IMR-90 (cell line): ENCODE measurements at regions not wholly inside any gene's neighbourhood (a gene's known extent, or its start where the extent isn't known, plus 50 kb on each side); places are given as distances from the start of the nearest gene placed in this dataset.

Source experiments
- ATAC-seq: fragments of 200-7000 bp; cut with Tn5 transposase; 2 replicates; pipeline ENCODE4 v1.9.1; 2020; ENCODE audit warnings: low read depth, mild to moderate bottlenecking, moderate library complexity
- BruUV-seq: library from RNA; stranded (reverse); fragments of 400-500 nt; replicated peaks from 2 replicates; lab custom pipeline; 2021; lab: Mats Ljungman, UMichigan
- CTCF ChIA-PET: fragments of 300-600 bp; formaldehyde crosslinking; extraction: SDS; loops from one replicate; lab custom pipeline; 2021; ENCODE audit warnings: antibody characterized with exemption; lab: Yijun Ruan, JAX
- POLR2A ChIA-PET: fragments of 300-600 bp; sonication (Branson Sonifier 250); formaldehyde crosslinking; loops from one replicate; lab custom pipeline; 2022; ENCODE audit warnings: antibody characterized with exemption; ENCODE audit not compliant: unreplicated experiment; lab: Charles Lee
- DNase-seq: peaks from one replicate; pipeline ENCODE4 v3.0.0; 2013
- H2AFZ ChIP-seq: replicated peaks from 2 replicates; pipeline ENCODE3; 2013; ENCODE audit warnings: low read length, mild to moderate bottlenecking; ENCODE audit not compliant: poor library complexity
- H2AK5ac ChIP-seq: 2 replicates; pipeline ENCODE4 v1.6.1; 2013; ENCODE audit warnings: low read depth, low read length, inconsistent platforms
- H2AK9ac ChIP-seq: replicated peaks from 2 replicates; pipeline ENCODE3; 2013; ENCODE audit warnings: mild to moderate bottlenecking, low read depth, low read length, moderate library complexity; ENCODE audit not compliant: poor library complexity
- H2BK120ac ChIP-seq: 2 replicates; pipeline ENCODE4 v1.6.1; 2013; ENCODE audit warnings: low read depth, low read length, inconsistent platforms
- H2BK15ac ChIP-seq: 3 replicates; pipeline ENCODE4 v1.6.1; 2013; ENCODE audit warnings: low read depth, low read length, inconsistent platforms
- H2BK20ac ChIP-seq: 2 replicates; pipeline ENCODE4 v1.6.1; 2013; ENCODE audit warnings: low read depth, mild to moderate bottlenecking, inconsistent platforms, low read length, moderate library complexity
- H2BK5ac ChIP-seq: 2 replicates; pipeline ENCODE4 v1.6.1; 2013; ENCODE audit warnings: mild to moderate bottlenecking, low read depth, low read length, inconsistent platforms; ENCODE audit not compliant: poor library complexity, severe bottlenecking
- H3K14ac ChIP-seq: replicated peaks from 2 replicates; pipeline ENCODE4 v1.6.1; 2013; ENCODE audit warnings: low read depth, low read length, inconsistent platforms
- H3K18ac ChIP-seq: 2 replicates; pipeline ENCODE4 v1.6.1; 2013; ENCODE audit warnings: low read depth, low read length, control low read depth
- H3K23ac ChIP-seq: 2 replicates; pipeline ENCODE4 v1.6.1; 2013; ENCODE audit warnings: low read depth, low read length, inconsistent platforms
- H3K27ac ChIP-seq: 2 replicates; pipeline ENCODE4 v1.5.1; 2013; ENCODE audit warnings: mild to moderate bottlenecking, control low read depth, low read length; ENCODE audit not compliant: insufficient read depth
- H3K27me3 ChIP-seq: 2 replicates; pipeline ENCODE4 v1.6.1; 2013; ENCODE audit warnings: low read length; ENCODE audit not compliant: control insufficient read depth, insufficient read depth
- H3K36me3 ChIP-seq: 2 replicates; pipeline ENCODE4 v1.6.1; 2013; ENCODE audit warnings: low read length, mixed read lengths; ENCODE audit not compliant: control insufficient read depth, insufficient read depth
- H3K4ac ChIP-seq: 2 replicates; pipeline ENCODE4 v1.6.1; 2013; ENCODE audit warnings: low read depth, low read length, inconsistent platforms
- H3K4me1 ChIP-seq: 2 replicates; pipeline ENCODE4 v1.6.1; 2013; ENCODE audit warnings: low read length, mixed read lengths; ENCODE audit not compliant: control insufficient read depth, insufficient read depth
- H3K4me2 ChIP-seq: 2 replicates; pipeline ENCODE4 v1.6.1; 2013; ENCODE audit warnings: low read depth, mild to moderate bottlenecking, control low read depth, low read length, moderate library complexity
- H3K4me3 ChIP-seq: 2 replicates; pipeline ENCODE4 v1.5.1; 2013; ENCODE audit warnings: low read depth, mild to moderate bottlenecking, control low read depth, low read length, moderate library complexity; ENCODE audit not compliant: insufficient read depth
- H3K56ac ChIP-seq: 2 replicates; pipeline ENCODE4 v1.6.1; 2013; ENCODE audit warnings: low read length, inconsistent platforms; ENCODE audit not compliant: insufficient read depth; ENCODE audit errors: extremely low read depth
- H3K79me1 ChIP-seq, 2 experiments: 2 replicates each; pipeline ENCODE4 v1.6.1; 2013; ENCODE audit warnings: low read length in 2 of 2, inconsistent platforms in 1 of 2, low read depth in 1 of 2
- H3K9ac ChIP-seq: 2 replicates; pipeline ENCODE4 v1.6.1; 2013; ENCODE audit warnings: low read depth, low read length, control low read depth
- H3K9me1 ChIP-seq: 2 replicates; pipeline ENCODE4 v1.6.1; 2013; ENCODE audit warnings: low read length, inconsistent platforms; ENCODE audit not compliant: insufficient read depth
- H3K9me3 ChIP-seq: 2 replicates; pipeline ENCODE4 v1.6.1; 2013; ENCODE audit warnings: low read length; ENCODE audit not compliant: control insufficient read depth, insufficient read depth
- H4K20me1 ChIP-seq: 2 replicates; pipeline ENCODE4 v1.6.1; 2013; ENCODE audit warnings: low read length, inconsistent platforms; ENCODE audit not compliant: insufficient read depth
- H4K5ac ChIP-seq: 2 replicates; pipeline ENCODE4 v1.6.1; 2013; ENCODE audit warnings: mild to moderate bottlenecking, low read depth, low read length, control low read depth
- H4K8ac ChIP-seq, 2 experiments: 2 replicates each; pipeline ENCODE4 v1.6.1; 2013; ENCODE audit warnings: low read depth in 2 of 2, low read length in 2 of 2, control low read depth in 1 of 2, inconsistent platforms in 1 of 2
- H4K91ac ChIP-seq: 2 replicates; pipeline ENCODE4 v1.6.1; 2013; ENCODE audit warnings: low read depth, low read length, inconsistent platforms; ENCODE audit not compliant: insufficient read depth
- BHLHE40 ChIP-seq: fragments of 150-350 bp; IDR thresholded peaks from 2 replicates; pipeline ENCODE4 v1.6.1; 2016; ENCODE audit warnings: mild to moderate bottlenecking, low read depth, low read length
- CEBPB ChIP-seq: IDR thresholded peaks from 2 replicates; pipeline ENCODE4 v1.6.1; 2012; ENCODE audit warnings: low read depth, low read length, improper control_type of control experiment
- MAZ ChIP-seq: IDR thresholded peaks from 2 replicates; pipeline ENCODE4 v1.6.1; 2012; ENCODE audit warnings: low read depth, mild to moderate bottlenecking, low read length, improper control_type of control experiment, moderate library complexity, borderline replicate concordance
- RAD21 ChIP-seq: IDR thresholded peaks from 2 replicates; pipeline ENCODE4 v1.6.1; 2012; ENCODE audit warnings: low read length, improper control_type of control experiment
- RCOR1 ChIP-seq: IDR thresholded peaks from 2 replicates; pipeline ENCODE4 v1.6.1; 2012; ENCODE audit warnings: mild to moderate bottlenecking, low read length, improper control_type of control experiment; ENCODE audit not compliant: insufficient replicate concordance
- USF2 ChIP-seq: fragments of 150-350 bp; IDR thresholded peaks from 2 replicates; pipeline ENCODE4 v1.6.1; 2017; ENCODE audit warnings: mild to moderate bottlenecking, antibody characterized with exemption, low read length, low read depth
- WGBS, 2 experiments: methylation state at CpG; one replicate each; pipeline versions ENCODE4 v1.1.5 to v1.1.7; 2013; ENCODE audit warnings: missing lambda C conversion rate in 2 of 2; ENCODE audit not compliant: insufficient read length in 1 of 2; ENCODE audit errors: extremely low coverage in 2 of 2; 5-methylcytosine and 5-hydroxymethylcytosine counted together
- dilution Hi-C: fragments of 300-500 bp; cut with HindIII; formaldehyde crosslinking; loops from one replicate; pipeline ENCODE4 v1.14.3; 2018; ENCODE audit warnings: low sequenced_read_pairs; ENCODE audit not compliant: unreplicated experiment
- in situ Hi-C: fragments of 300-500 bp; cut with MboI; formaldehyde crosslinking; loops from 3 replicates; pipeline ENCODE4 v1.14.3; 2019; ENCODE audit warnings: low sequenced_read_pairs, inconsistent platforms, mixed read lengths
- intact Hi-C: fragments of 100-400 bp; cut with micrococcal nuclease; formaldehyde crosslinking; loops from 2 replicates; pipeline ENCODE4 v1.10.0; 2022
- TF ChIP-seq, protein P1 (sequence below): fragments of 150-350 bp; IDR thresholded peaks from 2 replicates; pipeline ENCODE4 v1.6.1; 2016; ENCODE audit warnings: low read depth, mild to moderate bottlenecking, low read length, moderate library complexity, borderline replicate concordance

DNA sequence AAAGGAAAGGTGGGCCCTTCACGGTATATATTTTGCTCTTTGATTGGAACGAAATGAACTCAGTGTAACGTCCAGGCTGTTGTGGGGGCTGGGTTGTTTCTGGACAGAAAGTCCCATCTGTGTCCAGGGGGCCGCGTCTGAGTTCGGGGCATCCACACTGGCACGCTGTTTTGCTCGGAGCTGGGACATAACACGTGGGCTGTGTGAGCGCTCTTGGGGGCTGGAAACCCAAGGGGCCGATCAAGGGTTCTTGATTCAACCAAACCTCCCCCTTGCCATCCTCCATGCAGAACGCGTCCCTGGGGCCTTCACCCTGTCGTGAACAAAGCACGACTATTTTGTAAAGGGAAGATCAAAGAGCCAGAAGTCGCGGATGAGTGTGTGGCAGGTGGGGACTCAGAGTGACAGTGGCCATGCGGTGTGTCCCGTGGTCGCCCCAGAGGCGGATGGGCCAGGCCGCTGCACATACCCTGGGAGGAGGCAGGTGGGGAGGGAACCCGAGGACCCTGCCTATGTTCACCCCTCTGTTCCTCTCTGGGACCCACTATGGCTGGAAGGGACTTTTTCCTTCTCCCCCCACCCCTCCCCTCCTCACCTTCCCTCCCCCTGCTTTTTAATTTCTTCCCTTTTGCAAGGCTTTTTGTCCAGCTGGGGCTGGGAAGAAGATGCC lies 387.2 kb downstream of the SEC14L1 start:
- Histone ChIP-seq H2AK5ac (no peak overlapping the region), H4K8ac (no peak overlapping the region), H3K14ac (no peak overlapping the region), H2BK15ac (no peak overlapping the region), H3K27me3 (peaks cover 38% of the 10 kb centered on the region), H3K4me2 (peak overlapping the region; percentile 69; the same call in 1 of the 2 replicates), H3K9me3 (peaks cover 6% of the 10 kb centered on the region), H4K91ac (no peak overlapping the region), H3K4me1 (no peaks in the 10 kb centered on the region), H2BK120ac (no peak overlapping the region), H3K9me1 (no peaks in the 10 kb centered on the region), H3K23ac (no peak overlapping the region), H3K36me3 (no peaks in the 10 kb centered on the region), H4K20me1 (no peaks in the 10 kb centered on the region), H3K56ac (no peak overlapping the region), H2BK20ac (no peak overlapping the region), H3K4ac (no peak overlapping the region), H4K5ac (no peak overlapping the region), H2AFZ (peak overlapping the region; percentile 76), H3K18ac (no peak overlapping the region), H2AK9ac (no peak overlapping the region), H3K79me1 (no peaks in the 10 kb centered on the region), H3K4me3 (no peak overlapping the region), H2BK5ac (no peak overlapping the region), H3K9ac (no peak overlapping the region), H3K27ac (no peak overlapping the region)
- WGBS, 2 experiments, result 50% methylated on average over 2 of the region's 23 CpGs; no CpG with 5 or more reads in 1 of the 2 experiments
- no peak for ATAC-seq
- CTCF ChIA-PET, result no interaction called here
- dilution Hi-C loops (no loop called here), in situ Hi-C loops (no loop called here), intact Hi-C loops (no loop called here)
- BruUV-seq, result no TSS peak
- POLR2A ChIA-PET, result interaction anchor here (0.5 kb wide), 1 partner anchor 9 kb away, joined by 4 read pairs; no protein-coding TSS in a partner anchor
- no peak for TF ChIP-seq USF2
- TF ChIP-seq RAD21, result no peak
- no peak for TF ChIP-seq MAZ
- TF ChIP-seq, protein P1, sequence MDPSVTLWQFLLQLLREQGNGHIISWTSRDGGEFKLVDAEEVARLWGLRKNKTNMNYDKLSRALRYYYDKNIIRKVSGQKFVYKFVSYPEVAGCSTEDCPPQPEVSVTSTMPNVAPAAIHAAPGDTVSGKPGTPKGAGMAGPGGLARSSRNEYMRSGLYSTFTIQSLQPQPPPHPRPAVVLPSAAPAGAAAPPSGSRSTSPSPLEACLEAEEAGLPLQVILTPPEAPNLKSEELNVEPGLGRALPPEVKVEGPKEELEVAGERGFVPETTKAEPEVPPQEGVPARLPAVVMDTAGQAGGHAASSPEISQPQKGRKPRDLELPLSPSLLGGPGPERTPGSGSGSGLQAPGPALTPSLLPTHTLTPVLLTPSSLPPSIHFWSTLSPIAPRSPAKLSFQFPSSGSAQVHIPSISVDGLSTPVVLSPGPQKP, result no peak
- TF ChIP-seq BHLHE40, result no peak
- no peak for TF ChIP-seq RCOR1
- TF ChIP-seq CEBPB, result no peak
- DNase-seq, result no peak
